BE2C (cell line): ENCODE measurements at regions not wholly inside any gene's neighbourhood (a gene's known extent, or its start where the extent isn't known, plus 50 kb on each side); places are given as distances from the start of the nearest gene placed in this dataset.

Experiments used
- DNase-seq: peaks from one replicate; pipeline ENCODE4 v3.0.0-alpha.2; 2020
- H3K27me3 ChIP-seq: fragments of 250-450 bp; sonication (Bioruptor Pico); 2 replicates; pipeline ENCODE4 v1.5.1; 2020; ENCODE audit warnings: mild to moderate bottlenecking
- H3K36me3 ChIP-seq: fragments of 250-450 bp; sonication (Bioruptor Pico); 2 replicates; pipeline ENCODE4 v1.5.1; 2020; ENCODE audit warnings: mild to moderate bottlenecking
- H3K4me1 ChIP-seq: fragments of 250-450 bp; sonication (Bioruptor Pico); 2 replicates; pipeline ENCODE4 v1.5.1; 2020
- H3K4me3 ChIP-seq: 2 replicates; pipeline ENCODE4 v1.5.1; 2011; ENCODE audit warnings: low read depth, low read length
- H3K9me3 ChIP-seq: fragments of 250-450 bp; sonication (Bioruptor Pico); 2 replicates; pipeline ENCODE4 v1.5.1; 2020
- TF ChIP-seq, protein P1 (sequence below): IDR thresholded peaks from 2 replicates; pipeline ENCODE4 v1.5.1; 2012; ENCODE audit warnings: mild to moderate bottlenecking, low read depth, low read length

DNA sequence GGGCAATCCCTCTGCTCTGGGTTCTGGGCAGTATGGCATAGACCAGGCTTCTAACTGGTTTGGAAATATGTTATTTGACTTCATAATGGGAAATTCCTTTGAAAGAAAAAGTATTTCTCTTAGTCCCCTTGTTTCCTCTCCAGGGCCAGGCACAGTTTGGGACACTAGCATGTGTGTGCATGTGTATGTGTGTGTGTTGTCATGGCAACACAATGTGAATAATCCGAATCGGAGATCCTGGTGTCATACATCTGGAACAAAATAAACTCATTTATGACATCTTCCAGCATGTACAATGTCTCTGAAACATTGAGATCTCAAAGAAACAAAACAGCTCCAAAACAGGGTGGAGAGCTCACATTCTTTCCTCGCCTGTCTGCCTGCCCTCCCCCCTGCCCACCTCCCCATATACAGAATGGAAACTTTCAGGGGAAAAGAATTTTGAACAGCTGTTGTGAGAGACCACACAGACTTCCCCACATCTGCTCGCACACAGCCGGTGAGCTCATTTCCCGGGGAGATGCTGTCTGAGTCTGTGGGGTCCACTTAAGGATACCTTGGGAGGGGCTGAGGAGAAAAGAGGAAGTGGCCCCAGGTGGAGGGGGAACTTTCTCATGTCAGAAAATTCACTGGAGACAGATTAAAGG, 55.5 kb upstream of the PARP11 start:
- no peaks in the 10 kb centered on the region for H3K4me1 ChIP-seq
- DNase-seq, result no peak
- H3K4me3 ChIP-seq, result no peak overlapping the region
- no peaks in the 10 kb centered on the region for H3K36me3 ChIP-seq
- no peaks in the 10 kb centered on the region for H3K9me3 ChIP-seq
- H3K27me3 ChIP-seq, result peaks cover 33% of the 10 kb centered on the region
- TF ChIP-seq, protein P1, sequence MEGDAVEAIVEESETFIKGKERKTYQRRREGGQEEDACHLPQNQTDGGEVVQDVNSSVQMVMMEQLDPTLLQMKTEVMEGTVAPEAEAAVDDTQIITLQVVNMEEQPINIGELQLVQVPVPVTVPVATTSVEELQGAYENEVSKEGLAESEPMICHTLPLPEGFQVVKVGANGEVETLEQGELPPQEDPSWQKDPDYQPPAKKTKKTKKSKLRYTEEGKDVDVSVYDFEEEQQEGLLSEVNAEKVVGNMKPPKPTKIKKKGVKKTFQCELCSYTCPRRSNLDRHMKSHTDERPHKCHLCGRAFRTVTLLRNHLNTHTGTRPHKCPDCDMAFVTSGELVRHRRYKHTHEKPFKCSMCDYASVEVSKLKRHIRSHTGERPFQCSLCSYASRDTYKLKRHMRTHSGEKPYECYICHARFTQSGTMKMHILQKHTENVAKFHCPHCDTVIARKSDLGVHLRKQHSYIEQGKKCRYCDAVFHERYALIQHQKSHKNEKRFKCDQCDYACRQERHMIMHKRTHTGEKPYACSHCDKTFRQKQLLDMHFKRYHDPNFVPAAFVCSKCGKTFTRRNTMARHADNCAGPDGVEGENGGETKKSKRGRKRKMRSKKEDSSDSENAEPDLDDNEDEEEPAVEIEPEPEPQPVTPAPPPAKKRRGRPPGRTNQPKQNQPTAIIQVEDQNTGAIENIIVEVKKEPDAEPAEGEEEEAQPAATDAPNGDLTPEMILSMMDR, result no peak

DNA sequence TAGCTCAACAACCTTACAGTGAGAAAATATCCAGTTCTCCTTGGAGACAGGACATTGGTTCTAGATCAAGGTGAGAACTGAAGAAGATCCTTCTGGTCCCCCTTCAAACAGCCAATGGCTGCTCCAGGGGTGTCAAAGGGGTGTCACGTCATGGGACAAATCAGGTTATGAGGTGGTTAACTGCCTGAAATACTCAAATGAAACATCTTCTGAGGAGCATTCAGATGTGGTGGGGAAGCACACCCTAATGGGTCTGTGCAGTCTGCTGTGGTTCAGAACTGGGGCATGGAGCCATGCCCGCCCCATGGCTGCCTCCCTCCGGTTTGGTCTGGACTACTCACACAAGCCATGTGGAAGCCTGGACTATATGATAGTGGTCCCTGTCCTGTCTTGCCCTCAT, 52.4 kb upstream of the PARP11 start:
- no peaks in the 10 kb centered on the region for H3K4me1 ChIP-seq
- no peak for DNase-seq
- TF ChIP-seq, protein P1, result no peak
- no peaks in the 10 kb centered on the region for H3K36me3 ChIP-seq
- H3K27me3 ChIP-seq, result peaks cover 44% of the 10 kb centered on the region
- H3K4me3 ChIP-seq, result no peak overlapping the region
- no peaks in the 10 kb centered on the region for H3K9me3 ChIP-seq

DNA sequence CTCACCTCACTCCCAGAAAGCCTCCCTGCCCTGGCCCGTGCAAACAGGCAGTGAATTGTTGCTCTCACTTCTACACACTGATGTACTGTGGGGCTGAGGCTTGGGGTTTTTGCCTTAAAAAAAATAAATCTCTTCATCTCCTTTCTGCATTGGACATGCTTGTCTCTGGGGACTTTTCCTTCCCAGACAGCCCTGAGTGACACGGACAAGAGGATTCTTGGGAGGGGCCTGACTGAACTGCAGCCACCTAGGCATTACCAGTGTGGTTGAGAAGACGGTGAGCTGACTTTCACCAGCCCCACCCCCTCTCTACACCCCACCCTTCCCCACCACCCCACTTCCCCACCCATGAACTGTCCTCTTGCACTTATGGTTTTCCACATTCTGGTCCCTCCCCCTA, 51.6 kb upstream of the PARP11 start:
- no peak overlapping the region for H3K4me3 ChIP-seq
- H3K9me3 ChIP-seq, result no peaks in the 10 kb centered on the region
- no peaks in the 10 kb centered on the region for H3K36me3 ChIP-seq
- H3K4me1 ChIP-seq, result no peaks in the 10 kb centered on the region
- TF ChIP-seq, protein P1, result no peak
- peaks cover 48% of the 10 kb centered on the region for H3K27me3 ChIP-seq
- no peak for DNase-seq

DNA sequence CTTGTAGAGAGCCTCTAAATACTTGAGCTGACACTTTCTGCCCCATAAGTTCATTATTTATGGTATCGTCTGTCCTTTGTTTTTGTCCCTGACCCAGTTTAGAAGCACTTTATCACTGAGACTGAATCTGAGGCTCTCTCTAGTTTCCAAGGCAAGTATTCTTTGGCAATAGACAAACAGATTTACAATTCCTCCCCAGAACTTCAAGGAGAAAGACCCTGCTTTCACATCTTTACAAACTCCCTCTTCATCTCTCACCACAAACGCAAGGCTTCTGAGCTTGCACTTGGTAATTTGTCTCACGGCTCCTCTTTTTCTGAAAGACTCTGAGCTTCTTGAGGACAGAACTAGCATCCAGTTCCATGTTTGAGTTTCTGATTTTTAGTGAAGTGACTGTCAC, 49.8 kb upstream of the PARP11 start:
- Histone ChIP-seq H3K36me3 (no peaks in the 10 kb centered on the region), H3K9me3 (no peaks in the 10 kb centered on the region), H3K4me1 (no peaks in the 10 kb centered on the region), H3K4me3 (no peak overlapping the region), H3K27me3 (peaks cover 48% of the 10 kb centered on the region)
- no peak for DNase-seq
- TF ChIP-seq, protein P1, result no peak
